ENCODE measurements at regions not wholly inside any gene's neighbourhood (a gene's known extent, or its start where the extent isn't known, plus 50 kb on each side); places are given as distances from the start of the nearest gene placed in this dataset.
"Not testable (repeated sequence)": the region's sequence is repeated elsewhere in the genome, so short reads cannot be mapped to it uniquely, and the experiment has no call there.

DNA sequence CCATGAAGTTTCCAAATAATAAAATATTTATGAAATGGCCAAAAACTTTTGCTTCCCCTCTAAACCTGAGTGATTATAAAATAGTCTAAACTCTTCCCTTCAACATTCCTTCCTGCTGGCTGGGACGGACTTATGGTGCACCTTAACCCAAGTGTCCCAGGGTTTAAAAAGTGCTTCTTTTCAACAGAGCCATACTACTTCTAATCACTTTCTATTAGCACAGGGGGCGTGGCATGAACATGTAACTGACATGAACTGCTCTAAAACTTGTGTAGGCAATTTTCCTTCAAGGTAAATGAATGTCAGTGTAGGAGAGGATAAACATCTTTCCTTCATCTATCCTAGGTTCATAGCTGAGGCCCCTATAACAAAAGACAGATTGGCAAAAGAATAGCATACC is 163.6 kb upstream of the RIMS1 start:
- no peak for DNase-seq (ENCODE audit: low read depth)

DNA sequence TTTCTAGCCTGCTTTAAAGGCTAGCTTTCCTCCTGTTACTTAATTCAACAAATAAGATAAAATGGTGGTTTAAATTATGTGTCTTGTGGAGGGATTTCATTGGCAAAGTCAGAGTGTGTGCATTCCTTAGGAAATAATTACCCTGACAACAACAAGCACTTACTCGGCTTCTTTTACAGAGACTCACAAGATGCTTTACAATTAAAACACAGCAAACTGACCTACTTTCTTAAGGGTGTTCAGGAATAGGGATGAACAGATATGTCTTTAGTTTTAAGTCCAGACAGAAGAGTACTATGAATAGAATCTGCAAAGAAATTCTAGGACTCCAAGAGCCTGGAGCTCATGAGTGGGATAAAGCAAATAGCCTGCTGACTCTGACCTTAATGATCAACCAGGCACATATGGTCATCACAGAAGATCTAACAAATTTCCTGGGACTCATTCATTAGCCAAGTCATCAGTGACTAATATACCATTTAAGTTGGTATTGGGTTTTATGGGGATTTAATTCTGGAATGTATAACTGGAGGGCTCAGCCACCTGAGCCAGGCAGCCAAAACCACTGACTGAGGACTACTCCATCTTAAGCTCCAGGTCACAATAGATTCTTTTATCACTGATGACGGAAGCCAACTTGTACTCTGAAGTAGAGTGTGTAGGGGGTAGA is 161.8 kb upstream of the RIMS1 start:
- DNase-seq (ENCODE audit: low read depth) = no peak

DNA sequence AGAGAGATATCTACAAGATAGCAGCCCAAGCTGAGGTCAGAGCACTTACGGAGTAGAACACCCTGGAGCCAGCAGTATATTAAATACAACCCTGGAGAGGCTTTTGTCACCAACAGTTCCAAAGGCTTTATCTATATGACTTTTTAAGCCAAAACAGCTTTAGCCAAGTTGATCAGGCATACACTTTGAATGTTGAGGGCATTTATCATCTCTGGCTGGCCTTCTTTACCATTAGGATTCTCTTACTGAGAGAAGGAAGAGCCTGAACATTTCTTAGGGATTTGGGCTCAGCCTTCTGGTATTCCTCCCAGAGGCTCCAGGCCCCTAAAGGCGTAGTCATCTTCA is 161.3 kb upstream of the RIMS1 start:
- no peak for DNase-seq (ENCODE audit: low read depth)

DNA sequence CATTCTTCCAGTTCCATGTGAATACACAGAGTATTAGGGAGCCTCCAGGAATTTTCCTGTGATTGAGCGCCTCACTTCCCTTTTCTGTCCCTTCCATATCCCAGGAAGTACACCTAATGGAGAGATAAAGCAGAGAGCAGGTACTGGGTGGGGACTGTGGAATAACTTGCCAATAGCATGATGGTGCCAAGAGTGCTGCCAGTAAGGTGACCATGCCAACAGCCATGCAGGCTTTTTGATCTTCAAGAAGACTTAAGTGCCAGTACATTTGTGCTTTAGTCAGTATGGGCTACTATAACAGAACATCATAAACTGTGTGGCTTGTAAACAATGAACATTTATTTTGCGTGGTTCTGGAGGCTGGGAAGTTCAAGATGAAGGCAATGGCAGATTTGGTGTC is 160.2 kb upstream of the RIMS1 start:
- DNase-seq (ENCODE audit: low read depth) = no peak

DNA sequence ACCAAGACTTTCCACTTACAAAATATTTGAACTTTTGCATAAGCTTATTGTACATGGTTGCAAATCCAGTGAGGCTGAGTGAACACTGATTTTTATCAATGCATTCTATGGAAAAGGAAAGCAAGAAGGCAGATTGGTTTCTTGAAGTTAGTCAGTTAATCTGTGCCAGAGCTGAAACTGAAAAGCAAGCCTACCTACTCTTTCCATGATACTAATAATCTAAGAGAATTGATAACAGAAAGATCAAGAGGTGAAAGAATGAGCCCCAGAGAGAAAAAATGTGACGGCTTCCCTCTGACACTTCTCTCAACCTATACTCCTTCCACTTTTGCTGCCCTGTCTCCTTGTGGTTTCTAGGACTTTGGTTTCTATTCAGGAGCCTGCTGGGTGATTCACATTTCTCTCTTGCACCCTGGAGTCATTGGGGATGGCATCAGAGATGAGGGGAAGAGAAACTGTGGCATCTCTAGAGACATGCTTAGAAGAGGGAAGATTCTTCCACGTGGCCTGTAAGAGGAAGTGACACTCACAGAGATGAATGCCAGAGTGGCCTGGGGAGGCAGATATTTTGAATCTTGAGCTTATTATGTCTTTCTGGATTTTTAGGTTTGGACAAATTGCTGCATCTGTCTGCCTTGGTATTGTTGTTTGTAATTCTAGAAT is 158.6 kb upstream of the RIMS1 start:
- no peak for DNase-seq (ENCODE audit: low read depth)

DNA sequence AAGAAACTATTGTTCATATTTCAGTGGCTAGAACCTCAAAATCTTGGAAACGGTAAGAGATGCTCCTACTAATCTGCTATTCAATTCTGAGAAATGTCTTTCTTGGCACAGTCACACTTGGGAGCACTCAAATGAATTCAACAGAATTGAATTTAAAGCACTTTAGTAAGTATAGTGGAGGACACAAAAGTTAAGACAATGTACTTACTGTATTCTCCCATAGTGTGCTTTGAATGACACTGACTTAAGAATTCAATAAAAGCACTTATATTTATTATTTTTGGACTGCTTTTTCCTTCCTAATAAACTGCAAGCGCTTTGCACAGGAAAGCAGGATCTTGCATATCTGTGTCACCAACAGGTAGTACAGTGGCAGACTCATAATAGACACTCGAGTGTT is 156.1 kb upstream of the RIMS1 start:
- no peak for DNase-seq (ENCODE audit: low read depth)

DNA sequence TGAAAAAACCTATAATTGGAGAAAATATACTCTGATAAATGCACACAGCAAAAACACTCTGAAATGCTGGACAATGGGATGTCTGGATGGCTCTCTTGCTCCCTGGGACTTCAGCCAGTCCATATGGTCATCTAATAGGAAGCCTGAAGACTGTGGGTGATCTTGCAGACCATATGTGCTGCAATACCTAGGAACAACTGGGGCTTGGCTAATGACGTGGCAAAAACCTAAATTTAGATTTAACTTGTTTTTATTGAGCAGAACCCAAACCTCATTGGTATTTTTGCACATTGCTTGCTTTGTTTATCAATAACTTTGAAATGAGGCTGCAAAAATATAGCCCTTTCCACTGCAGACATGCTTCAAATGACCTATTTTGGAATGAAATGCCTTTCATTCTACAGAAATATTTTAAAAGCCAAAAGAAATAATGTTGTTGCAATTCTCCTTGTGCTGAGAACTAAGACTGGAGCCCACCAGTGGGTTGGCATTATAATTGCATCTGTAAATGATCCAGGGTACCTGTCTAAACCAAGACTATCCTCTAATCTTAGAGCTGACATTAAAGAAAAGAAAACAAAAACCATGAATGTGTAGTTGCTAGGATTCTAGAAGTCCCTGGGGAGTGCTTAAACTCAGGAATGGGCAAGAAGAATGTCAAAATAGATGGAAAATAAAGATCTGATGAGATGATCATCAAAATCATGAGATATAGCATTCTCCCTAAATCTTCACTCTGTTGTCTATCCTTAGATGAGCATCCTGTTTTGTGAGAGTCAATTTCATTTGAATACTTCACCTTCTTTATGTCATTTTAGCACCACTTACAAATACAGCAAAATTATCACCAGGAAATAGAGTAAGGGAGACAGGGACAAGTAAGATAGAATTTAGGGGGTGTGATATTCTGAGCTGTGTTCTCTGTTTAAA is 152.1 kb upstream of the RIMS1 start:
- DNase-seq (ENCODE audit: low read depth) = no peak

DNA sequence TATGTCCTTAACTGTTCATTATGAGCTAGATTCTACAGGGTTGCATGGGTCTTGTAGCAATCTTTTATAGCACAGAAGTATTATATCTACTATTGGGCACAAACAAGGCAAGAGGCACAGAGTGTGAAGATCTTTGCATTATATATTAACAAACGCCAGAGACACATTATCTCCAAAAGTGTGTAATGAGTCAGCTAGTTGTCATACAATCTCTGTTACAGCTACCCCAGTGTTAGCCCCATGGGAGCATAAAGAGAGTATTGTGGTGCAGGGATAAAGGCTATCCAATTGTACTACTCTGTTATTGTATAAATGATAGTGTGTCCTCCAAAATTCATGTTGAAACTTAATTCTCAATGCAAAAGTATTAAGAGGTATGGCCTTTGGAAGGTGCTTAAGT is 148.4 kb upstream of the RIMS1 start:
- DNase-seq (ENCODE audit: low read depth) = no peak

DNA sequence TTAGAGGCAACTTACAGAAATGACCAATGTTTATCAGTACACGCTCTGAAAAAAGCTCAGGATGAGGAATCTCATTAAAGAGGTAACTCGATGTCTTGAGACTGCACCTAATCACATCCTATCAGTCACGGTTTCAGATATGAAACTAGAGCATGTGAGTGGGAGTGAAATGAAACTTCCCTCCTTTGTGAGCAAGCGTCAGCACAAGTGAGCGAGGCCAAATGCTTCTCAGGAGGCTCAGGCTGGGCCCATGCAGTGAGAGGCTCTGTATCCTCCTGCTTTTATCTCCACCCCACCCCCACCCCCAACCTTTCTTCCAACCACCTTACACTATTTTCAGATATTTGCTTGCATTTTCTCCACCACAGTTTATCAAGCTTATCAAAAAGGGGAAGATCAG is 140.8 kb upstream of the RIMS1 start:
- no peak for DNase-seq (ENCODE audit: low read depth)

DNA sequence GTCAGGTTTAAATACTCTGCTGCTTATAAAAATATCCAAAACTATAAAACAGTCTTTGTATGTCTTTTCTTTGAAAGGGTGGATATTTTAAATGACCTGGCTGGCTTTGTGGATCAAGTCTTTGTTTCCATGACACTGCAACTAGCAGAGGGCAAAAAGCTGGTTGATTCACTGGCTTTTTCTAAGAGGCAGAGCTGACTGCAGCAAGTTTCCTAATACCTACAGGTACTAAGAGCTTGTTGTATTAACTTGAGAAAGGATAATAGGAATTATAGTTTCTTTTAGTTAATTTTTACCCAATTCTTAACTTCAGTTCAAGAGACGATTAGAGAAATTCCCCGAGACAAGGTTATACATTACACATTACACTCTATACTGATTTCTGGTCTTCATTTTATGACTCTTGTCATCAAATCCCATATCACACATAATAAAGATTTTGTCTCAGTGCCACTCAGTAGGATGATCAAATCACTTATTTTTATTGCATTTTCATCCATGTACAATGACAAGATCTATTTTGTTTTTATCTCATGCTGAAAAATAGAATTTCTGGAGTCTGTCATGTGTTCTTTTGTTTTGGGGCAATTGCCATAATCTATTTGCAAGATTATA is 120.1 kb upstream of the RIMS1 start:
- DNase-seq (ENCODE audit: low read depth) = no peak

DNA sequence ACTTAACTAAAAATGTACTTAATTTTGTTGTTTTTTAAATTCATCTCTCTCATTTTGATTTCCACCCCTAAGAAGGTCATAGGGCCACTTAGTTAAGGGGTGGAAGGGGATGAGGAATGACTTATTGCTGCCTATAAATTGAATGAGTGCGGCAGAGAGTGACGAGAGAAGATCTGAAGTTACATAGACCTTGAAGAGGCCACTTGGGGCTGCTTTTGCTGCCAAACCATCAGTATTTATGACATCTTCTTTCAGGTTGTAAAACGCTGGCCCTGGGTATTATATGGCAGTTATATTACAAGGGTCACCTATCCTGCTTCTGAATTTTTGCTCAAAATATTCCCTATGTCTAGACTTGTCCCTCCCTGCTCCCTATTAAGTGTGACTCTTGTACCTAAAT is 119.6 kb upstream of the RIMS1 start:
- DNase-seq (ENCODE audit: low read depth) = no peak

DNA sequence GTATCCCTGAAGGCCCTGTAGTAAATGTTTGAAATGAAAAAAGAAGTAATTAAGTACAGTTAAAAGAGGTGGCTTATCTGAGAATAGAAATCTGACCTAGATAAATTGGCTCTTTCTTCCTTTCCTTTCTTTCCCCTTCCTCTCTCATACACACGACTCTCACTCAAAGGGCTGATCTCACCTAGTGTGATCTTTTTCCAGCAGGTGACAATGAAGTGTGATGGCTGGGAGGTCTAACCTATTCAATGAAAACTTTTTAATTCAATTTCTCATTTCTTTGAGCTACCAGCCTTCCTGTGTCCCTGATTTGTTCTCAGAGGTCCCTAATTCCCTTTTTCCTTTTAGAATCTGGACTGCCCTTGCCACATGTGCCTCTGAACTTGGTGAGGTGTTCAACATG is 118.0 kb upstream of the RIMS1 start:
- DNase-seq (ENCODE audit: low read depth) = no peak

DNA sequence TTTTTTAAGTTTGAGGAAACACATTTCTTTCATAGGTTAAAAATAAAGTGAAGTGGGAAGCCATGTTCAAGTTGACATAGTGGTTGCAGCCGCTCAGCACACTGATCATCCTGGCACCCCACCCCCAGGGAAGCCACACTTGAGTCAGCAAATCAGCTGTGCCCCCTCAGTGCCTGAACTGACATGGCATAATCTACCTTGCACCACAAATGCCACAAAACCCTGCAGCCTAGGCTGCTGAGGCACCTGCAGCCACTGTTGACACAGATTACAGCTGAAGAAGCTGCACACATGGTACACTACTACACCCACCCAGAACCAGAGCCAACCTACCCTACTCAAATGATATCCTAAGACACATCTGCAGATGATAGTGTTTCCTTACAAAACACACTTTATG is 77.5 kb upstream of the RIMS1 start:
- no peak for DNase-seq (ENCODE audit: low read depth)

DNA sequence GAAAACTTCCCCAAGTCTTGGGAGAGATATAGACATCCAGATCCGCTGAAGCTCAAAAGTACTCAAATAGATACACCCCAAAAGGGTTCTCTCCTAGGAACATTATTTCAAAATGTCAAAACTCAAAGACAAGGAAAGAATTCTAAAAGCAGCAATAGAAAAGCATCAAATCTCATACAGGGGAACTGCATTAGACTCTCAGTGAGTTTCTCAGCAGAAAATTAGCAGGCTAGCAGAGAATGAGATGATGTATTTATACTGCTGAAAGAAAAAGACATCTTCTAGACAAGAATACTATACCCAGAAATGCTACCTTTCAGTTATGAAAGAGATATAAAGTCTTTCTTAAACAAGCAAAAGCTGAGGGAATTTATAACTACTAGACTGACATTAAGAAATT is 75.5 kb upstream of the RIMS1 start:
- DNase-seq (ENCODE audit: low read depth) = no peak

DNA sequence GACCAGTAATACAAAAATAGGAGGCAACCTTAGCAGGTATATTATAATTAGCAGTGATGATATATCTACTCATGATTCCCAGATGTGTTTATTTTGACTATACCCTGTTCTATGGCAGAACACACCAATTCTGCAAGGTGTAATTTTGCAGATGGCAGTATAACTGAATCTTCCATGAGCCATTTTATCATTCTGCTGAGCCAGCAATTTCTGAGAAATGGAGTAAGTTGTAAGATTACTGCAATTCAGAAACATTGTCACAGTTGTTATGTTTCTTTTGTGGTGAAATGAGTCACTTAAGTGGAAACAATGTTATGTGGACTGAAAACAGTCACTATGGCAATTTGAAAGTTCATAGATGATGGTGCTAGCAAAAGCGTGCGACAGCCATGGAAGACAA is 63.7 kb upstream of the RIMS1 start:
- DNase-seq (ENCODE audit: low read depth) = no peak

DNA sequence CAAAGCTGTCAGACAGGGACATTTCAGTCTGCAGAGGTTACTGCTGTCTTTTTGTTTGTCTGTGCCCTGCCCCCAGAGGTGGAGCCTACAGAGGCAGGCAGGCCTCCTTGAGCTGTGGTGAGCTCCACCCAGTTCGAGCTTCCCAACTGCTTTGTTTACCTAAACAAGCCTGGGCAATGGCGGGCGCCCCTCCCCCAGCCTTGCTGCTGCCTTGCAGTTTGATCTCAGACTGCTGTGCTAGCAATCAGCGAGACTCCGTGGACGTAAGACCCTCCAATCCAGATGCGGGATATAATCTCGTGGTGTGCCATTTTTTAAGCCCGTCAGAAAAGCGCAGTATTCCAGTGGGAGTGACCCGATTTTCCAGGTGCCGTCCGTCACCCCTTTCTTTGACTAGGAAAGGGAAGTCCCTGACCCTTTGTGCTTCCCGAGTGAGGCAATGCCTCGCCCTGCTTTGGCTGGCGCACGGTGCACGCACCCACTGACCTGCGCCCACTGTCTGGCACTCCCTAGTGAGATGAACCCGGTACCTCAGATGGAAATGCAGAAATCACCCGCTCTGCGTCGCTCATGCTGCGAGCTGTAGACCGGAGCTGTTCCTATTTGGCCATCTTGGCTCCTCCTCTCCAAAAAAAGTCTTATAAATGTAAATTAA is 54.1 kb upstream of the RIMS1 start:
- DNase-seq (ENCODE audit: low read depth) = not testable (repeated sequence)

All from fibroblast of the conjunctiva (primary cell).